ENCODE measurements at regions not wholly inside any gene's neighbourhood (a gene's known extent, or its start where the extent isn't known, plus 50 kb on each side); places are given as distances from the start of the nearest gene placed in this dataset.
A peak's percentile ranks its signal among the peaks of the same experiment; 100 is the strongest.

- TF ChIP-seq NFIC (IDR thresholded peaks at IDR 0.05) (peak; percentile 75), YY1 (IDR thresholded peaks at IDR 0.05; ENCODE audit: low read depth) (no peak), EP300 (IDR thresholded peaks at IDR 0.05; ENCODE audit: borderline replicate concordance) (peak; percentile 87), MAX (IDR thresholded peaks at IDR 0.05) (peak; percentile 37; the same call in 1 of the 2 replicates), FOXM1 (IDR thresholded peaks at IDR 0.05; ENCODE audit: borderline replicate concordance, low read depth) (peak; percentile 77; the same call in 1 of the 2 replicates), TEAD4 (IDR thresholded peaks at IDR 0.05) (peak; percentile 95), REST (IDR thresholded peaks at IDR 0.05; ENCODE audit: low read depth) (no peak), CEBPB (IDR thresholded peaks at IDR 0.05) (peak; percentile 64), TAF1 (IDR thresholded peaks at IDR 0.05; ENCODE audit: low read depth) (no peak), EGR1 (IDR thresholded peaks at IDR 0.05) (no peak), ZBTB7A (IDR thresholded peaks at IDR 0.05; ENCODE audit: low read depth) (no peak), USF1 (IDR thresholded peaks at IDR 0.05) (no peak), TCF12 (IDR thresholded peaks at IDR 0.05; ENCODE audit: low read depth) (peak; percentile 88), CREB1 (IDR thresholded peaks at IDR 0.05; ENCODE audit: low read depth) (no peak), RAD21 (IDR thresholded peaks at IDR 0.05; ENCODE audit: low read depth) (no peak)
Measured at GRCh38 chr3:156615592-156616173, 58.7 kb upstream of the TIPARP start.

GRCh38 chr3:156614642-156615511, 59.5 kb upstream of the TIPARP start:
- TF ChIP-seq MAX (IDR thresholded peaks at IDR 0.05) (0 out of 2 replicates have a peak, but pooled peaks have one; percentile 22), CREB1 (IDR thresholded peaks at IDR 0.05; ENCODE audit: low read depth) (no peak), EP300 (IDR thresholded peaks at IDR 0.05; ENCODE audit: borderline replicate concordance) (no peak), TEAD4 (IDR thresholded peaks at IDR 0.05) (0 out of 2 replicates have a peak, but pooled peaks have one; percentile 13), EGR1 (IDR thresholded peaks at IDR 0.05) (no peak), TAF1 (IDR thresholded peaks at IDR 0.05; ENCODE audit: low read depth) (no peak), CEBPB (IDR thresholded peaks at IDR 0.05) (no peak), FOXM1 (IDR thresholded peaks at IDR 0.05; ENCODE audit: borderline replicate concordance, low read depth) (no peak)

- TF ChIP-seq CREB1 (IDR thresholded peaks at IDR 0.05; ENCODE audit: low read depth) (no peak), TCF12 (IDR thresholded peaks at IDR 0.05; ENCODE audit: low read depth) (no peak), MAX (IDR thresholded peaks at IDR 0.05) (no peak), EP300 (IDR thresholded peaks at IDR 0.05; ENCODE audit: borderline replicate concordance) (no peak), TAF1 (IDR thresholded peaks at IDR 0.05; ENCODE audit: low read depth) (no peak), YY1 (IDR thresholded peaks at IDR 0.05; ENCODE audit: low read depth) (no peak), RAD21 (IDR thresholded peaks at IDR 0.05; ENCODE audit: low read depth) (no peak), FOXM1 (IDR thresholded peaks at IDR 0.05; ENCODE audit: borderline replicate concordance, low read depth) (no peak), CEBPB (IDR thresholded peaks at IDR 0.05) (no peak)
Measured at GRCh38 chr3:156612903-156613302, 58.0 kb upstream of the SSR3 start.

GRCh38 chr3:156611870-156612494, 57.1 kb upstream of the SSR3 start:
- TF ChIP-seq RAD21 (IDR thresholded peaks at IDR 0.05; ENCODE audit: low read depth) (no peak), YY1 (IDR thresholded peaks at IDR 0.05; ENCODE audit: low read depth) (no peak), CEBPB (IDR thresholded peaks at IDR 0.05) (no peak), USF1 (IDR thresholded peaks at IDR 0.05) (no peak), TEAD4 (IDR thresholded peaks at IDR 0.05) (no peak), CREB1 (IDR thresholded peaks at IDR 0.05; ENCODE audit: low read depth) (no peak), TAF1 (IDR thresholded peaks at IDR 0.05; ENCODE audit: low read depth) (no peak), EGR1 (IDR thresholded peaks at IDR 0.05) (no peak), TCF12 (IDR thresholded peaks at IDR 0.05; ENCODE audit: low read depth) (no peak), ZBTB7A (IDR thresholded peaks at IDR 0.05; ENCODE audit: low read depth) (no peak), MAX (IDR thresholded peaks at IDR 0.05) (no peak), FOXM1 (IDR thresholded peaks at IDR 0.05; ENCODE audit: borderline replicate concordance, low read depth) (no peak), REST (IDR thresholded peaks at IDR 0.05; ENCODE audit: low read depth) (no peak), EP300 (IDR thresholded peaks at IDR 0.05; ENCODE audit: borderline replicate concordance) (no peak), NFIC (IDR thresholded peaks at IDR 0.05) (no peak)

Data from Ishikawa (cell line).